ENCODE measurements at regions not wholly inside any gene's neighbourhood (a gene's known extent, or its start where the extent isn't known, plus 50 kb on each side); places are given as distances from the start of the nearest gene placed in this dataset.

GRCh38 chr12:84741692-84742091, 170.9 kb downstream of the SLC6A15 start:
- H3K14ac ChIP-seq (replicated peaks; ENCODE audit: low read depth, low read length): no peak overlapping the region
- intact Hi-C loops (cut with micrococcal nuclease) (no loop called here), dilution Hi-C loops (cut with HindIII; ENCODE audit: low sequenced_read_pairs, unreplicated experiment) (no loop called here)

More at GRCh38 chr12:84741692-84742091, 170.9 kb downstream of the SLC6A15 start:
- H2BK120ac ChIP-seq (ENCODE audit: low read depth, low read length): no peak overlapping the region
- no peaks in the 10 kb centered on the region for H3K4me1 ChIP-seq (ENCODE audit: control insufficient read depth, insufficient read depth, low read length)
- no TSS peak for BruUV-seq (replicated peaks)
- H4K8ac ChIP-seq (ENCODE audit: low read depth in 2 of 2, low read length in 2 of 2): no peak overlapping the region
- H3K27me3 ChIP-seq (ENCODE audit: control insufficient read depth, insufficient read depth, low read length): no peaks in the 10 kb centered on the region
- no peaks in the 10 kb centered on the region for H3K36me3 ChIP-seq (ENCODE audit: control insufficient read depth, insufficient read depth, low read length)
- TF ChIP-seq RCOR1 (IDR thresholded peaks at IDR 0.05; ENCODE audit: insufficient replicate concordance, low read length): no peak
- TF ChIP-seq RFX5 (IDR thresholded peaks at IDR 0.05; ENCODE audit: low read depth, low read length): no peak
- CTCF ChIA-PET: no interaction called here
- H2AK5ac ChIP-seq (ENCODE audit: low read depth, low read length): no peak overlapping the region
- H2BK15ac ChIP-seq (ENCODE audit: low read depth, low read length): no peak overlapping the region
- in situ Hi-C loops (cut with MboI; ENCODE audit: low sequenced_read_pairs): no loop called here
- no peak overlapping the region for H3K4me3 ChIP-seq (ENCODE audit: insufficient read depth, low read depth, low read length)
- DNase-seq (no peak), ATAC-seq (ENCODE audit: low read depth) (no peak)
- H3K9me3 ChIP-seq (ENCODE audit: control insufficient read depth, insufficient read depth, low read length): no peaks in the 10 kb centered on the region
- 17% methylated on average over 1 of the region's 3 CpGs; no CpG with 5 or more reads in 1 of the 2 experiments for WGBS, 2 experiments (ENCODE audit: extremely low coverage in 2 of 2, insufficient read length in 1 of 2)
- no peak overlapping the region for H2AK9ac ChIP-seq (replicated peaks; ENCODE audit: low read depth, low read length, poor library complexity)
- H4K91ac ChIP-seq (ENCODE audit: insufficient read depth, low read depth, low read length): no peak overlapping the region
- no peak overlapping the region for H3K56ac ChIP-seq (ENCODE audit: extremely low read depth, insufficient read depth, low read length)
- H2AFZ ChIP-seq (replicated peaks; ENCODE audit: low read length, poor library complexity): no peak overlapping the region
- H3K4me2 ChIP-seq (ENCODE audit: low read depth, low read length): no peak overlapping the region
- H4K5ac ChIP-seq (ENCODE audit: low read depth, low read length): no peak overlapping the region
- POLR2A ChIA-PET (ENCODE audit: unreplicated experiment): no interaction called here
- H3K9ac ChIP-seq (ENCODE audit: low read depth, low read length): no peak overlapping the region
- H3K18ac ChIP-seq (ENCODE audit: low read depth, low read length): no peak overlapping the region
- no peaks in the 10 kb centered on the region for H3K79me1 ChIP-seq (ENCODE audit: low read depth in 1 of 2, low read length in 2 of 2)
- H3K4ac ChIP-seq (ENCODE audit: low read depth, low read length): no peak overlapping the region
- H3K27ac ChIP-seq (ENCODE audit: insufficient read depth, low read length): no peak overlapping the region
- no peak overlapping the region for H3K23ac ChIP-seq (ENCODE audit: low read depth, low read length)
- H2BK5ac ChIP-seq (ENCODE audit: low read depth, low read length, poor library complexity, severe bottlenecking): no peak overlapping the region
- no peaks in the 10 kb centered on the region for H3K9me1 ChIP-seq (ENCODE audit: insufficient read depth, low read length)
- no peaks in the 10 kb centered on the region for H4K20me1 ChIP-seq (ENCODE audit: insufficient read depth, low read length)
- H2BK20ac ChIP-seq (ENCODE audit: low read depth, low read length): no peak overlapping the region

All from IMR-90 (cell line).